Stomach (tissue), 8 donors: ENCODE measurements at regions not wholly inside any gene's neighbourhood (a gene's known extent, or its start where the extent isn't known, plus 50 kb on each side); places are given as distances from the start of the nearest gene placed in this dataset.

Source experiments
- DNase-seq, 2 donors: peaks; one replicate each; pipeline versions ENCODE4 v3.0.0 to v3.0.0-alpha.2; 2013 to 2019
- H3K27ac ChIP-seq, 5 donors: fragments of 200-600 bp in 4 of 5; sonication (generic) in 4 of 5; one replicate each; pipeline ENCODE4 v1.5.1; 2013 to 2019; ENCODE audit warnings: mild to moderate bottlenecking in 1 of 5, moderate library complexity in 1 of 5
- H3K27me3 ChIP-seq, 3 donors: fragments of 200-600 bp; sonication (generic); one replicate each; pipeline ENCODE4 v1.5.1; 2017 to 2019; ENCODE audit warnings: mixed run types in 1 of 3
- H3K36me3 ChIP-seq, 4 donors: fragments of 200-600 bp; sonication (generic); 1 replicate in 3 of 4; 2 replicates in 1 of 4; pipeline ENCODE4 v1.5.1; 2016 to 2019
- H3K4me1 ChIP-seq, 4 donors: fragments of 200-600 bp; sonication (generic); one replicate each; pipeline ENCODE4 v1.5.1; 2016 to 2019
- H3K4me3 ChIP-seq, 4 donors: fragments of 200-600 bp; sonication (generic) in 3 of 4; one replicate each; pipeline ENCODE4 v1.5.1; 2016 to 2019; ENCODE audit warnings: mild to moderate bottlenecking in 1 of 4
- H3K9me3 ChIP-seq, 4 donors: fragments of 200-600 bp; sonication (generic); one replicate each; pipeline ENCODE4 v1.5.1; 2016 to 2019
- CTCF ChIP-seq, 7 experiments: fragments of 450-650 bp in 4 of 7; fragments of 200-600 bp in 3 of 7; sonication (generic) in 3 of 7; IDR thresholded peaks; one replicate each; pipeline ENCODE4 v1.5.1; 2016 to 2019; ENCODE audit warnings: antibody characterized with exemption in 7 of 7, control low read depth in 2 of 7, mild to moderate bottlenecking in 1 of 7
- EP300 ChIP-seq: sonication (generic); formaldehyde crosslinking; IDR thresholded peaks from one replicate; pipeline ENCODE4 v1.6.1; 2017; ENCODE audit warnings: antibody characterized with exemption
- POLR2A ChIP-seq, 4 donors: fragments of 450-650 bp; IDR thresholded peaks; one replicate each; pipeline ENCODE4 v1.6.1; 2016; ENCODE audit warnings: antibody characterized with exemption in 4 of 4, control low read depth in 2 of 4, mild to moderate bottlenecking in 1 of 4, moderate library complexity in 1 of 4
- POLR2AphosphoS5 ChIP-seq, 3 donors: sonication (generic); formaldehyde crosslinking; IDR thresholded peaks; one replicate each; pipeline ENCODE4 v1.6.1; 2016; ENCODE audit warnings: antibody characterized with exemption in 3 of 3
- WGBS, 5 donors: extraction: QIAGEN DNeasy Blood & Tissue Kit in 3 of 5; methylation state at CpG; one replicate each; pipeline versions ENCODE4 v1.1.5 to v1.1.7; 2013 to 2018; 5-methylcytosine and 5-hydroxymethylcytosine counted together
- intact Hi-C: fragments of 100-400 bp; cut with DNase I; formaldehyde crosslinking; loops from one replicate; pipeline ENCODE4 v1.15.1; 2023; ENCODE audit warnings: low total_unique reads
- donor health status: healthy with polysubstance abuse.
- donor health status: Bipolar disorder and iron deficiency.
- donor health status: healthy.

- Histone ChIP-seq H3K4me1 (no peaks in the 10 kb centered on the region), H3K27ac (no peak overlapping the region), H3K9me3 (no peaks in the 10 kb centered on the region), H3K36me3 (no peaks in the 10 kb centered on the region), H3K4me3 (no peak overlapping the region), H3K27me3 (no peaks in the 10 kb centered on the region)
- intact Hi-C loops, result no loop called here
- TF ChIP-seq CTCF (IDR thresholded peaks at IDR 0.05) (no peak), POLR2A (IDR thresholded peaks at IDR 0.05) (no peak), EP300 (no peak), POLR2AphosphoS5 (IDR thresholded peaks at IDR 0.05) (no peak)
- 72 to 78% (median 76%) methylated on average over 5 of the region's 5 CpGs for WGBS, 5 donors
- DNase-seq, result no peak
Measured at GRCh38 chr10:78386509-78386908, 352.8 kb downstream of the RPS24 start.

- DNase-seq, result no peak
- no peak overlapping the region for H3K27ac ChIP-seq
- TF ChIP-seq POLR2AphosphoS5 (IDR thresholded peaks at IDR 0.05), result no peak
- no peak for TF ChIP-seq EP300
- no peak for TF ChIP-seq POLR2A (IDR thresholded peaks at IDR 0.05)
- no peak for TF ChIP-seq CTCF (IDR thresholded peaks at IDR 0.05)
- no peak overlapping the region for H3K4me3 ChIP-seq
- H3K9me3 ChIP-seq, result no peaks in the 10 kb centered on the region
- no peaks in the 10 kb centered on the region for H3K4me1 ChIP-seq
- no peaks in the 10 kb centered on the region for H3K27me3 ChIP-seq
- WGBS, 5 donors, result 80 to 86% (median 85%) methylated on average over 8 to 9 of the region's 9 CpGs
- H3K36me3 ChIP-seq, result no peaks in the 10 kb centered on the region
- intact Hi-C loops, result no loop called here
Measured at GRCh38 chr10:78388331-78389050, 354.8 kb downstream of the RPS24 start.

DNA sequence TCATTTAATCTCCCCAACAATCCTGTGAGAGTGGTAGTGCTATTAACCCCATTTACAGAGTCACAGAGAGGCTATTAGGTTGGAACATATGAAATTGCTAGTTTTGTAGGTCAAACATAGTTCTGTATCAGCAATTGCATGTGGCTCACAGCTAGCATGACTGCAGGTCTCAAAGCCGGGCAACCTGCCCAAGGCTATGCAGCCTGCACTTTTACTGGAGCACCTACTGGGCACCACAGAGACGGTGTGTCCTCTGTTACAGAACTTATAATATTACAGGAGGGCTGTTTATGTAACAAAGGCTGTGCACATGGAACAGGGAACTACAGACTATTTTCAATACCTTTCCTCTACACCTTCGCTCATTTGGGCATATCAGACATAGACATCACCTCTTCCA, 355.8 kb downstream of the RPS24 start:
- H3K4me3 ChIP-seq, result no peak overlapping the region
- no peaks in the 10 kb centered on the region for H3K27me3 ChIP-seq
- no peak for DNase-seq
- 87 to 95% (median 91%) methylated on average over 3 of the region's 3 CpGs for WGBS, 5 donors
- H3K36me3 ChIP-seq, result no peaks in the 10 kb centered on the region
- H3K27ac ChIP-seq, result no peak overlapping the region
- H3K4me1 ChIP-seq, result no peaks in the 10 kb centered on the region
- H3K9me3 ChIP-seq, result no peaks in the 10 kb centered on the region
- TF ChIP-seq POLR2A (IDR thresholded peaks at IDR 0.05) (no peak), CTCF (IDR thresholded peaks at IDR 0.05) (no peak), EP300 (no peak), POLR2AphosphoS5 (IDR thresholded peaks at IDR 0.05) (no peak)
- intact Hi-C loops, result no loop called here

- 77 to 83% (median 79%) methylated on average over 6 of the region's 6 CpGs for WGBS, 5 donors
- H3K4me1 ChIP-seq, result no peaks in the 10 kb centered on the region
- no peak for DNase-seq
- H3K36me3 ChIP-seq, result no peaks in the 10 kb centered on the region
- no peak overlapping the region for H3K27ac ChIP-seq
- no peak for TF ChIP-seq POLR2A (IDR thresholded peaks at IDR 0.05)
- TF ChIP-seq POLR2AphosphoS5 (IDR thresholded peaks at IDR 0.05), result no peak
- no peak for TF ChIP-seq EP300
- TF ChIP-seq CTCF (IDR thresholded peaks at IDR 0.05), result no peak
- intact Hi-C loops, result no loop called here
- no peaks in the 10 kb centered on the region for H3K27me3 ChIP-seq
- no peaks in the 10 kb centered on the region for H3K9me3 ChIP-seq
- no peak overlapping the region for H3K4me3 ChIP-seq
Measured at GRCh38 chr10:78390051-78390450, 356.4 kb downstream of the RPS24 start.
